VCaP (cell line): ENCODE measurements at regions not wholly inside any gene's neighbourhood (a gene's known extent, or its start where the extent isn't known, plus 50 kb on each side); places are given as distances from the start of the nearest gene placed in this dataset.

Source experiments
- H3K27ac ChIP-seq: fragments of 450-650 bp; 2 replicates; pipeline ENCODE4 v1.5.1; 2017
- CTCF ChIP-seq: fragments of 450-650 bp; conservative IDR thresholded peaks from 2 replicates; pipeline ENCODE4 v1.5.1; 2017; ENCODE audit warnings: mild to moderate bottlenecking, moderate library complexity

GRCh38 chr4:127229855-127230608, 402.7 kb upstream of the INTU start:
- TF ChIP-seq CTCF = no peak
- H3K27ac ChIP-seq = no peak overlapping the region

GRCh38 chr4:127236889-127237288, 395.9 kb upstream of the INTU start:
- no peak for TF ChIP-seq CTCF
- no peak overlapping the region for H3K27ac ChIP-seq

- no peak for TF ChIP-seq CTCF
- no peak overlapping the region for H3K27ac ChIP-seq
Observed at GRCh38 chr4:127237581-127237980, 395.2 kb upstream of the INTU start.

- no peak for TF ChIP-seq CTCF
- H3K27ac ChIP-seq = no peak overlapping the region
Observed at GRCh38 chr4:127238956-127239475, 393.7 kb upstream of the INTU start.

GRCh38 chr4:127239902-127240763, 392.6 kb upstream of the INTU start:
- no peak for TF ChIP-seq CTCF
- no peak overlapping the region for H3K27ac ChIP-seq

GRCh38 chr4:127240764-127241105, 392.0 kb upstream of the INTU start:
- no peak for TF ChIP-seq CTCF
- H3K27ac ChIP-seq = no peak overlapping the region

- TF ChIP-seq CTCF = no peak
- H3K27ac ChIP-seq = no peak overlapping the region
Observed at GRCh38 chr4:127244515-127244914, 388.2 kb upstream of the INTU start.
